Activated naive CD4-positive, alpha-beta T cell treated with anti-CD3 and anti-CD28 coated beads, Interleukin-2, amount 50 U/mL, for 72 hours (primary cell): ENCODE measurements at regions not wholly inside any gene's neighbourhood (a gene's known extent, or its start where the extent isn't known, plus 50 kb on each side); places are given as distances from the start of the nearest gene placed in this dataset.

Source experiments
- ATAC-seq, 2 donors: fragments of 150-1000 bp; cut with Tn5 transposase; 2 replicates each; pipeline ENCODE4 v1.10.0; 2021; ENCODE audit warnings: mild to moderate bottlenecking in 2 of 2, moderate library complexity in 2 of 2
- DNase-seq, 2 donors: peaks; one replicate each; pipeline ENCODE4 v3.0.0; 2021 to 2022; ENCODE audit warnings: low spot score in 2 of 2
- H3K27ac Mint-ChIP-seq, 2 donors: one replicate each; pipeline ENCODE4 v1.8.0; 2022; ENCODE audit warnings: mild to moderate bottlenecking in 2 of 2, mixed read lengths in 2 of 2
- H3K36me3 Mint-ChIP-seq, 2 donors: one replicate each; pipeline ENCODE4 v1.8.0; 2022; ENCODE audit warnings: mixed read lengths in 2 of 2
- H3K9me3 Mint-ChIP-seq, 2 donors: one replicate each; pipeline ENCODE4 v1.8.0; 2022; ENCODE audit warnings: mixed read lengths in 2 of 2

DNA sequence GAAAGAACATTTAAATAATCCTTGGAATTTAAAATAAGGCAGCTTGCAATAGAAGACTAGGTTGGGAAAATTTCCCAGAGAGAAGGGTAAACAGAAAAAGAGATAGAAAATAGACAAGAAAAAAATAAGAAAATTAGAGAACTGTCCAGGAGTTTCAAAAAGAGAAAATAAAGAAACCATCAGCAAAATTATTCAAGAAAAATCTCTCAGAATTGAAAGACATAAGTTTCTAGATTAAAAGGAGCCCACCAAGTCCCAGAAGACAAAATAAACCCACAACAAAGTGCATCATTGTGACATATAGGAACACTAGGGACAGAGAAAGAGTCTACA is 88.6 kb upstream of the CDYL start:
- peaks cover 9 to 12% of the 10 kb centered on the region in 2 donors for H3K9me3 Mint-ChIP-seq
- H3K36me3 Mint-ChIP-seq, result no peaks in the 10 kb centered on the region
- DNase-seq (no peak), ATAC-seq (no peak)
- H3K27ac Mint-ChIP-seq, result no peak overlapping the region

DNA sequence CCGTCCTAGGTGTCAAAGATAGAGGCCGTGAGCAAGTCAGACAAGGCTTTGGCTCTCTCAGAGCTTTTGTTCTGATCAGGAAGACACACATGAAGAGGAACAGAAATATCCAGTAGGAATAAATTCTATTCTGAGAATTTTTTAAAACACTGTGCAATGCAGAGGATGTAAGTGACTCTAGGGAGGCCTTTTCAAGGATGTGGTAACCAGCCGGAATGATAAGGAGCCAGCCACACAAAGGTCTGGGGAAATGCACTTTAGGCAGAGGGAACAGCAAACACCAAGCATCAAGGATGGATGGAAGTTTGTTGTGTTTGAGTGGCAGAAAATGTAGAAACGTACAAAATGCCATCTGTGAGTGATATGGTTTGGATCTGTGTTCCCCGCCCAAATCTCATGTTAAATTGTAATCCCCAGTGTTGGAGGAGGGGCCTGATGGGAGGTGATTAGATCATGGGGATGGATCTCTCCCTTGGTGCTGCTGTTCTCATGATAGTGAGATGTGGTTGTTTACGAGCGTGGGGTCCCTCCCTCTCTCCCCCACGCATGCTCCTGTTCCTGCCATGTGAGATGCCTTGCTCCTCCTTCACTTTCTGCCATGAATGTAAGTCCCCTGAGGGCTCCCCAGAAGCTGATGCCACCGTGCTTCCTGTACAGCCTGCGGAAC is 93.6 kb upstream of the CDYL start:
- DNase-seq (no peak), ATAC-seq (no peak)
- Mint-ChIP-seq H3K27ac (no peak overlapping the region), H3K36me3 (no peaks in the 10 kb centered on the region), H3K9me3 (no peaks in the 10 kb centered on the region)

DNA sequence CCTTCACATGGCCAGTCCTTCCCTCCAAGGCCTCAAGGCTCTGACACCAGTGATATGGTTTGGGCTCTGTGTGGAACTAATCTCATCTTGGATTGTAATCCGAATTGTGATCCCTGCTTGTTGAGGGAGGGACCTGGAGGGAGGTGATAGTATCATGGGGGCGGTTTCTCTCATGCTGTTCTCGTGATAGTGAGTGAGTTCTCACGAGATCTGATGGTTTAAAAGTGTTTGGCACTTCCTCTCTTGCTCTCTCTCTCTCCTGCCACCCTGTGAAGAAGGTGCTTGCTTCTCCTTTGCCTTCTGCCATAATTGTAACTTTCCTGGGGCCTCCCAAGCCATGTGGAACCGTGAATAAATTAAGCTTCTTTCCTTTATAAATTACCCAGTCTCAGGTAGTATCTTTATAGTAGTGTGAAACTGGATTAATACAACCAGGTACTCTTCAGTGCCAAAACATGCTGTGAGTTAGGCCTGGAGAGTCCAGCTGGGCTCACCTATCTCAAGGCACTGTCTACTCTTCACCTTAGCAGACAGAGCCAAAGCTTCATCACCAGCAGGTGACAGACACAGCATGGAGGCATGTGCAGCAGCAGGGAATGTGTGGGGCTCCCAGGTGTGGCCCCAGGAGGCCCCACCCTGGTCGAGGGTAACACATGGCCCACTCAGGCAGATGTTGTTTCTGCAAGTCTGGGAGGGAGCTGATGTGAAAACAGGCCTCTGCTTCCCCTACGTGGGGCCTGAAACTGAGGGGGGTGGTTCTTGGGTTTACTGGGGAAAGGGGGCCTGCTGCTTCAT is 97.5 kb upstream of the CDYL start:
- H3K36me3 Mint-ChIP-seq, result no peaks in the 10 kb centered on the region
- no peak for DNase-seq
- no peaks in the 10 kb centered on the region for H3K9me3 Mint-ChIP-seq
- no peak overlapping the region for H3K27ac Mint-ChIP-seq
- no peak for ATAC-seq

DNA sequence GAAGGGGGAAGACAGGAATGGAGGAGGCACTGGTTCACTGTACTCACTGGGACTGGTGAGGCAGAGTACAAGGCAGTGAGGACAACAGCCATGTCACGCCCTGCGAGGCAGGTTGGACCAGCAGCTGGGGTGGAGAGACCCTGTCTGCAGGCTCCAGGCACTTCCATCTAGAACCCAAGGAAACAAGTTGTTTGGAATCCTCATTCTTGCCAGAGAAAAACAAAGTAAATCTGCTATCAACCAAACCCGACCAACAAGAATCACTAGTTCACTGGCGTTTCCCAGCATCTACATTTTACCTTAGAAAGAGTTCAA is 98.5 kb upstream of the CDYL start:
- no peak for ATAC-seq
- Mint-ChIP-seq H3K36me3 (no peaks in the 10 kb centered on the region), H3K27ac (no peak overlapping the region), H3K9me3 (no peaks in the 10 kb centered on the region)
- no peak for DNase-seq

DNA sequence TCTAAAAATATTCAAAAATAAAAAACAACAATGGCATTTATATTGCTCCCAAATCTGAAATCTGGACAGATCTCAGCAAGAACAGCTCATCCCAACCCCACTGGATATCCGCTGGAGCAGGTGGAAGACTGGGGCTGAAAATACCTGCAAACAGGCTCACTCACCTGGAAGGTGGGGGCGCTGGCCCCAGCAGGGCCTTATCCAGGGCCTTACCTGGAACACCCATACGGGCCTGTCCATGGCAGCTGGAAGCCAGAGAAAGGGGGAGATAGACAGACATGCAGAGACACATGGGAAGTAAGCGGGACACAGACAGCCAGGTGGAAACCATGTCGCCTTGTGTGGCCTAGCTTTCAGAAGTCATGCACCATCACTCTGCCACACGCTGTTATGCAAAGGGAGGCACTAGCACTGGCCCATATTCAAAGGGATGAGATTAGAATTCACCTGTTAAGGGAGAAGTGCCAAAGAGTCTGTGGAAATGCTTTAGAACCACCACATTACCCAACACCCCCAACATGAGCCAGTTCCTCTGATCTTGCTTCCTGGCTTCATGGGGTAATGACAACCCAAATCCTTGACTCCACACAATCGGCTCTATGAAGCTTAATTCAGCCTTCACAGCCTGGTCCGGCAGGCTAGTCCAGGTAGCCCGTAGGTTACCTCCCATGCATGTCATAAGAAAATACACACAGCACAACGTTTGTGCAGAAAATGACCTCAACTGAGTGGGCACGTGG is 99.0 kb upstream of the CDYL start:
- no peak for DNase-seq
- no peaks in the 10 kb centered on the region for H3K36me3 Mint-ChIP-seq
- no peak for ATAC-seq
- no peaks in the 10 kb centered on the region for H3K9me3 Mint-ChIP-seq
- no peak overlapping the region for H3K27ac Mint-ChIP-seq

DNA sequence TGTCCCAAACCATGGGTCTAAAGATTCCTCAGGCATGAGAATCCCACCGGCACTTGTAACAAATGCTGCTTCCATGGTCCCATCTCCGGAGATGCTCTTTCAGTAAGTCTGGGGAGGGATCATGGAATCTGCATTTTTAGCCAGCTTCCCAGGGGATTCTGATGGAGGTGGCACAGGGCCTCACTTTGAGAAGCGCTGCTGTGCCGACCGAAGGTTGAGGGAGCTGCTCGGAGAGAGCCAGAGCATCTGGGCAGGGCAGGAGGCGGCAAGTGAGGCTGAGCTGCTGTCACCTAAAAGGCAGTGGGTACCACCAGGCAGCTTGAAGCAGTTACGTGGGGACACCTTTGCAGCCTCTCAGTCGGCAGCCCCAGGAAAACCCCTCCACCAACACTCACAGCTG is 100.2 kb upstream of the CDYL start:
- ATAC-seq, result no peak
- no peak overlapping the region for H3K27ac Mint-ChIP-seq
- H3K9me3 Mint-ChIP-seq, result no peaks in the 10 kb centered on the region
- no peak for DNase-seq
- H3K36me3 Mint-ChIP-seq, result no peaks in the 10 kb centered on the region

DNA sequence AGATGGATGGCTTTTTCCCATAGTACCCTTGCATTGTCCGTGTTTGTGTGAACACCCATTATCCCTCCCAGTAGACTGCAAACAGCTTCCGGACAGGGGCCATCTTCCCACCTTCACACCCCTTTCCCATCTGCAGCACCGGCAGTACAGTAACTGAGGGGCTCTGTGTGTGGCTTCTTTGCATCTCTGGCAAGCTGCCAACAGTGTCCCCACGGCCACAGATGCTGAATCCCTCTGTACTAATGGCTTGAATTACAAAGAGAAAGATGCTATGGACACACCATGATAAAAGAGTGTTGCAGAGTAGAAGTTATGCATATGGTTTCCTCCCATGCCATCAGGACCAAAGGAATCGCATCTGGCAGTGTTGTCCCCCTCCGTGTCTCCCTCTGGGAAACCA is 101.1 kb upstream of the CDYL start:
- ATAC-seq, result no peak
- no peaks in the 10 kb centered on the region for H3K9me3 Mint-ChIP-seq
- DNase-seq, result no peak
- H3K36me3 Mint-ChIP-seq, result no peaks in the 10 kb centered on the region
- H3K27ac Mint-ChIP-seq, result no peak overlapping the region

DNA sequence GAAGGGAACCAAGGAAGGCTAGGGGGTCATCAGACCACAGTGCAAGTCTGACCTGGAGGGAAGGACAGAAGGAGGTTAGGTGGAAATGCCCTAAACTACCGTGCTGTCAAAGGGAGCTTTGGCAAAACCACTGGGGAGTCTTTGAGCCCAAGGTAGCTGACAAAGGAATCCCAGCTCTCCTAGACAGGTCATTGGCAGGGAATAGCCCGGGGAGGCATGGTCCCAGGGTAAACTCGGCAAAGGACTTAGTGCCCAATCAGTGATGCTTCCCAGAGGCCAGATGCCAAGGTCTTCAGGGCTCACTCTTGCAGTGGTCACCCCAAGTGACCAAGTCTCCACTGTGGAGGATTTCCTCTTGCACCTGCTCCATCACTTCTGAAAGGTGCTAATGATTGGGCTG is 102.3 kb upstream of the CDYL start:
- Mint-ChIP-seq H3K9me3 (no peaks in the 10 kb centered on the region), H3K36me3 (no peaks in the 10 kb centered on the region), H3K27ac (no peak overlapping the region)
- ATAC-seq (no peak), DNase-seq (no peak)

DNA sequence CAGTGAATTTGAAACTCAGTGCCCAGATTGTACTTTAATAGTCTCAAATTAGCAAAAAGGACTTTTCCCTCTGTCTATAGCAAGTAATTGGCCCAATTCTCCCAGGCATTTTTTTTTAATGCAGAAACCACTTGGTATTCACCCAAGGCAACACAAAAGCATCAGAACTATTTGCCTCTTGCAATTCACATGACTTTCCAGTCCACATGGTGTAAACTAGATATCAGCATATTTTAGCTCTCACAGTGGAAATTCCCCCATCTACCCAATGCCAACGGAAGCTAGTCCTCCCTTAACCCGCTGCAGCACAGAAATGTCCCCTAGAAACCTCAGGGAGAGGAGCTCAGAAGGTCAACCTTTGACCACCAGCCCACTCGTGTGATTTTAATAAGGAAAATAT is 103.4 kb upstream of the CDYL start:
- H3K9me3 Mint-ChIP-seq, result no peaks in the 10 kb centered on the region
- ATAC-seq (no peak), DNase-seq (no peak)
- H3K27ac Mint-ChIP-seq, result no peak overlapping the region
- H3K36me3 Mint-ChIP-seq, result no peaks in the 10 kb centered on the region

DNA sequence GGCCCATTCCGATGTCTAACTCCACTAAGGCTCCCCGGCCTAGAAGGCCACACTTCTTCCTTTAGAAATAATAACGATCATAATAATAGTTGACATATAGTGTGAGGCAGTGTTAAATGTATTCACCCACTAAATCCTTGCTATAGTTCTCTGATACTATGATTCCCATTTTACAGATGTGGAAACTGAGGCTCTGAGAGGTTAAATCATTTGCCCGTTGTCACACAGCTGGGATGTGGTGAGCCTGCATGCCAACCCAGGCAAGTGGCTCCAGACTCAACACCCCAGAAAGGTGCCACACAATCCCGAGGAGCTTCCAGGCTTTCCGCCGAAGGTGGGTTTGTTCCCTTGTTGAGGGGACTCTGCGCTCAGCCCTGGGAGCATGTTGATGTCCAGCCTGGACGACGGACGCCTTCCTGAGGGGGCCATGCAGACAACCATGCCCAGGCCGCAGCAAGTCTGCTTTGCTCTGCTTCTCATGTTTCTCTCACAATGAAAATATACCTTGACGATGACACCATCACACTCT is 104.6 kb upstream of the CDYL start:
- DNase-seq, result no peak
- no peak for ATAC-seq
- no peak overlapping the region for H3K27ac Mint-ChIP-seq
- H3K36me3 Mint-ChIP-seq, result no peaks in the 10 kb centered on the region
- no peaks in the 10 kb centered on the region for H3K9me3 Mint-ChIP-seq

DNA sequence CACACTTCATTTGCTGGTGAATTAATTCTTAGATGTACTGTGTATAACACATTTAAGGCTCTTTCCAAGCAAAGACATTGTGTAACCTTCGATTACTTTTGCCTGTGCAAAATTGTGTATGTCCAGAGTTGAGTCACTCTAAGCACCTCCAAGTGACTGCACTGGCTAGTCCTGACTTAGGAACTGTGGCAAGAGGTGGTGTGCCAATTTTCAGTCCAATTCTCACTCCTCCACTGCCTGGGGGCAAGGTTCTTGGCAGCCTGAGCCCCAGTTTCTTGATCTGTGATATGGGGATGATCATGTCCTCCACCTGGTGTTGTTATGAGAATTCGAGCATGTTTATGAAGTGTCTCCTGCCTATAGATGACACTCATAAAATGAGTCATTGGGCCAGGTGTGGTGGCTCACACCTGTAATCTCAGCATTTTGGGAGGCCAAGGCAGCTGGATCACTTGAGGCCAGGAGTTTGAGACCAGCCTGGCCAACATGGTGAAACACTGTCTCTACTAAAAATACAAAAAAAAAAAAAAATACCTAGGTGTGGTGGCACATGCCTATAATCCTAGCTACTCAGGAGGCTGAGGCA is 105.3 kb upstream of the CDYL start:
- Mint-ChIP-seq H3K9me3 (no peaks in the 10 kb centered on the region), H3K27ac (no peak overlapping the region), H3K36me3 (no peaks in the 10 kb centered on the region)
- DNase-seq (no peak), ATAC-seq (no peak)

DNA sequence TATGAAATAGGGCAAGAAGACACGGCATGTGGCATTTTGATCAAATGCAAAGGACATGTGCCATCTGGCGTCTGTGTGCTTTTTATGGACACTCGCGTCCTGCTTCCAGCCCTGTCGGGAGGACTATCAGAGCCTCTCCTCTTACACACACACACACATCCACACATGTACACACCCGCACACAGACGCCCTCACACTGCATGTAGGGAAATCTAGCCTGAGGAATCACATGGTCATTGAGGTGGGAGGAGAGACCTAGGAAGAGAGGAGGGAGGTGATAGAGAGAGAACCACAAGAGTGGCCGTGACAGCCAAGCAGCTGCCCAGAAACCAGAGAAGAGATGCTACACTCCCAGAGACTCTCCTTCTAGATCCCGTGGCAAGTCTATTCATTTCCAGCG is 105.9 kb upstream of the CDYL start:
- Mint-ChIP-seq H3K36me3 (no peaks in the 10 kb centered on the region), H3K27ac (no peak overlapping the region), H3K9me3 (no peaks in the 10 kb centered on the region)
- ATAC-seq, result no peak
- DNase-seq, result no peak

DNA sequence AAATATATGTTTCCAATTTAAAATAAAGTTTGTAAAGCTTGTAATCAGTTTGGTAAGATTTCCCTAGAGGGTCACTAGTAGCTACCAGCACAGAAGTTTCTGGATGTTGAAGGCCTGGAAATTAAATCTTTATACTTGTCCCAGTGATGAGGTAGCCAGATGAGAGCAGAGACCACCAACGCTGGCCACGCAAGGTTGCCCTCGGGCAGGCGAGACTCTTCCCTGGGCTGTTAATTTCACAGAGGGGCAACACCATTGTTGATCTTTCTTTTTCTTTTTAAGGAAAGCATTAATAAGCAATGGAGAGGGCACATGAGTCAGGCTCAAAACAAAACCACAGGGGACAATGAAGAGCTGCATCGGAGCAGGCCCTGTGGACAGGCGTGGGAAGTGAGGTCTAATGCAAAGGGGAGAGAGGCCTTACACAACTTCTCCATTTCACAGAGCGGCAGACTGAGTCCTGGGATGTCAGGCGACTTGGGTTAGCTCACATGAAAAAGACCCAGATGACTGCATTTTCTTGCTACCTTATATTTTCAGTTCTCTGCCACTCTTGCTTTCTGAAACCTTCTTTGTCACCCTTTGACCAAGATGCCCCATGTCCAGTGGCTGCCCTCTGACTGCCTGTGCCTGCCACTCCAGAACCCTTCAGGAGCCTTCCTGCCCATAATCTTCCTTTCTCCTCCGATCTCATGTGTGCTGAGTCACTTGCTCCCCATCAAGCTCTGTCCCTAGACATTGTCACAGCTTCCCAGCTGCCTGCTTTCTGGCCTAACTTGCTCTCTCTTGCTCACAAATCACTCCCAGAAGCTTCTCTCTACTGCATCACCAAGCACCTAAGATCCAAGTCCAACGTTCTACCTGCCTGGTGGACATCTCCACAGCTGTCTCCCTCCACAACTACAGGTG is 107.7 kb upstream of the CDYL start:
- DNase-seq (no peak), ATAC-seq (no peak)
- H3K36me3 Mint-ChIP-seq, result no peaks in the 10 kb centered on the region
- no peaks in the 10 kb centered on the region for H3K9me3 Mint-ChIP-seq
- peak overlapping the region in 1 of 2 donors; percentile 6 for H3K27ac Mint-ChIP-seq

DNA sequence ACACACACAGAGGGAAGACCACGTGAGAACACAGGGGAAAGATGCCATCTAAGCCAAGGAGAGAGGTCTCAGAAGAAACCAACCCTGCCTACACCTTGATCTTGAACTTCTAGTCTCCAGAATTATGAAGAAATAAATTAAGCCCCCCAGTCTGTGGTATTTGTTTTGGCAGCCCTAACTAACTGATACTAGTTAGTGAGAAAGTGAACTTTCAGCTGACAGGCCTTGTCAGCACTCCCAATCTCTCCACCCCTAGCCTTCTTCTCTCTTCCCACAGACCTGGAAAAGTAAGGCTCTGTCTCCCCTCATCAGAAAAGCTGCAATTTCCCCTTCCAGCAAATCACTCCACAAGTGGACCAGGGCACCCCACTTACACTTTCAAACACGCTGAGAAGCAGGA is 108.6 kb upstream of the CDYL start:
- H3K27ac Mint-ChIP-seq, result no peak overlapping the region
- H3K9me3 Mint-ChIP-seq, result no peaks in the 10 kb centered on the region
- ATAC-seq, result no peak
- no peak for DNase-seq
- no peaks in the 10 kb centered on the region for H3K36me3 Mint-ChIP-seq

DNA sequence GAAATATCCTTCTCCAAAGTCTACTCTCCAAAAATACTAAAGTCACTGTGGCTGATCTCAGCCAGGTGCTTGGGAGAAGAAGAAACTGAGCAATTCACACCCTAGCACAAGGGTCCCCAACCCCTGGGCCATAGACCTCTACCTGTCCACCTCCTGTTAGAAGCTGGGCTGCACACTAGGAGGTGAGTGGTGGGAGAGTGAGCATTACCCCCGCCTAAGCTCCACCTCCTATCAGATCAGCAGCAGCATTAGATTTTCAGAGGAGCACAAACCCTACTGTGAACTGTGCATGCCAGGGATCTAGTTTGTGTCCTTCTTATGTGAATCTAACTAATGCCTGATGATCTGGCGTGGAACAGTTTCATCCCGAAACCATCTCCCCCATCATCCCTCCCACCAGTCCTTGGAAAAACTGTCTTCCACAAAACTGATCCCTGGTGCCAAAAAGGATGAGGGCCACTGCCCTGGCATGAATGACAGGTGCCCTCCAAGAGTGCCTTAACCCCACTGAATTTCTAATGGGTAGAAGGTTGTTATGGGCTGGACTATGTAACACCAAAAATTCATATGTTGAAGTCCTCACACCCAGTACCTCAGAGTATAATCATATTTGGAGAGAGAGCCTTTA is 109.2 kb upstream of the CDYL start:
- H3K27ac Mint-ChIP-seq, result no peak overlapping the region
- H3K9me3 Mint-ChIP-seq, result no peaks in the 10 kb centered on the region
- H3K36me3 Mint-ChIP-seq, result no peaks in the 10 kb centered on the region
- DNase-seq, result no peak
- no peak for ATAC-seq
